Ovary (tissue), 7 donors: ENCODE measurements at regions not wholly inside any gene's neighbourhood (a gene's known extent, or its start where the extent isn't known, plus 50 kb on each side); places are given as distances from the start of the nearest gene placed in this dataset.

Experiments used
- DNase-seq, 5 donors: peaks; one replicate each; pipeline ENCODE4 v3.0.0-alpha.2; 2019 to 2020
- H3K27ac ChIP-seq, 2 donors: fragments of 200-600 bp; one replicate each; pipeline versions ENCODE4 v1.5.1 to v1.8.0; 2019 to 2022
- H3K27me3 ChIP-seq: fragments of 200-600 bp; one replicate; pipeline ENCODE4 v1.8.0; 2022
- H3K36me3 ChIP-seq: fragments of 200-600 bp; sonication (generic); one replicate; pipeline ENCODE4 v1.5.1; 2019
- H3K4me1 ChIP-seq: one replicate; pipeline ENCODE4 v1.8.1; 2013; ENCODE audit warnings: mild to moderate bottlenecking, moderate library complexity; ENCODE audit not compliant: insufficient read depth
- H3K4me3 ChIP-seq: fragments of 200-600 bp; sonication (generic); one replicate; pipeline ENCODE4 v1.5.1; 2017
- H3K9me3 ChIP-seq, 2 donors: fragments of 200-600 bp in 1 of 2; sonication (generic) in 1 of 2; one replicate each; pipeline versions ENCODE4 v1.5.1 to v1.8.1; 2013 to 2019; ENCODE audit warnings: mild to moderate bottlenecking in 1 of 2, moderate library complexity in 1 of 2
- EP300 ChIP-seq: sonication (generic); formaldehyde crosslinking; IDR thresholded peaks from one replicate; pipeline ENCODE4 v1.6.1; 2017; ENCODE audit warnings: antibody characterized with exemption
- POLR2A ChIP-seq: fragments of 450-650 bp; IDR thresholded peaks from one replicate; pipeline ENCODE4 v1.6.1; 2017; ENCODE audit warnings: antibody characterized with exemption, mild to moderate bottlenecking, moderate library complexity
- WGBS, 3 donors: extraction: QIAGEN DNeasy Blood & Tissue Kit in 1 of 3; methylation state at CpG; one replicate each; pipeline versions ENCODE4 v1.1.5 to v1.1.7; 2013 to 2017; 5-methylcytosine and 5-hydroxymethylcytosine counted together
- intact Hi-C, 4 donors: fragments of 100-400 bp; cut with DNase I; formaldehyde crosslinking; loops; one replicate each; pipeline versions ENCODE4 v1.11.0 to v1.15.1; 2022 to 2023
- TF ChIP-seq, protein P1 (sequence below), 3 donors: fragments of 450-650 bp in 2 of 3; fragments of 200-600 bp in 1 of 3; IDR thresholded peaks; one replicate each; pipeline versions ENCODE4 v1.5.1 to v1.8.0; 2016 to 2022; ENCODE audit warnings: antibody characterized with exemption in 3 of 3, mild to moderate bottlenecking in 1 of 3
- donor health status: DM: no; HTN: no; CAD: no; lungs with moderate emphysema.
- donor health status: DM: no; HTN: no; CAD: no.
- donor health status: Bipolar disorder and iron deficiency.
- donor health status: DM: no; HTN: no; CAD: no.
- donor health status: DM: yes; HTN: yes; CAD: no.

DNA sequence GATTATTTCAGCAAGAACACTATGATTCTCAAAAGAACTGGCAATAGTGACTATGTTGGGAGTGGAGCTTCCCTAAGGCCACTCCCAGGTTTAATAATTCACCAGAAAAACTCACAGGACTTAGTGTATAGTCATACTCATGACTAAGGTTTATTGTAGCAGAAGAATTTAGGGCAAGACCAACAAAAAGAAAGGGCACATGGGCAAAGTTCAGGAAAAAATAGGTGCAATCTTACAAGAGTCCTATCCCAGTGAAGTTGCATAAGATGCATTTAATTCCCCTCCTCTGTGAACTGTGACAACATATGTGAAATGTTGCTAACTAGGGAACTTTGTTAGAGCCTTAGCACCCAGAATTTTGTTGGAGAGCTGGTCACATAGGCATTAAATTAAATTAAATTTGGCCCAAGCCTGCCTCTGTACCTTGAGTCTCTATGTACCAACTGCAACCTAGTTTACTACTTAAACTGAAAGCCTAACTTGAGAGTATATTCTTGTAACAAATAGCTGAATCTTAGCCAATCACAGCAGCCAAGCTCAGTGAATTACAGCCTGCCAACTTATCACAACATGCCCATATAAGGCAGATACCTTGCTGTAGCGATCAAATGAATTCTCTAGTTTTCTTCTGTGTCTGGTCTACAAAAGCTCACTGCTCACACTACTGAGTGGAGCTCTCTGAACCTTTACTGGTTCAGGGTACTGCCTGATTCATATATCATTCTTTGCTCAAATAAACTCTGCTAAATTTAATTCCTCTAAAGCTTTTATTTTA lies 386.2 kb upstream of the ARHGEF26 start:
- H3K4me3 ChIP-seq: no peak overlapping the region
- intact Hi-C loops: no loop called here
- TF ChIP-seq POLR2A (no peak), EP300 (no peak)
- TF ChIP-seq, protein P1, sequence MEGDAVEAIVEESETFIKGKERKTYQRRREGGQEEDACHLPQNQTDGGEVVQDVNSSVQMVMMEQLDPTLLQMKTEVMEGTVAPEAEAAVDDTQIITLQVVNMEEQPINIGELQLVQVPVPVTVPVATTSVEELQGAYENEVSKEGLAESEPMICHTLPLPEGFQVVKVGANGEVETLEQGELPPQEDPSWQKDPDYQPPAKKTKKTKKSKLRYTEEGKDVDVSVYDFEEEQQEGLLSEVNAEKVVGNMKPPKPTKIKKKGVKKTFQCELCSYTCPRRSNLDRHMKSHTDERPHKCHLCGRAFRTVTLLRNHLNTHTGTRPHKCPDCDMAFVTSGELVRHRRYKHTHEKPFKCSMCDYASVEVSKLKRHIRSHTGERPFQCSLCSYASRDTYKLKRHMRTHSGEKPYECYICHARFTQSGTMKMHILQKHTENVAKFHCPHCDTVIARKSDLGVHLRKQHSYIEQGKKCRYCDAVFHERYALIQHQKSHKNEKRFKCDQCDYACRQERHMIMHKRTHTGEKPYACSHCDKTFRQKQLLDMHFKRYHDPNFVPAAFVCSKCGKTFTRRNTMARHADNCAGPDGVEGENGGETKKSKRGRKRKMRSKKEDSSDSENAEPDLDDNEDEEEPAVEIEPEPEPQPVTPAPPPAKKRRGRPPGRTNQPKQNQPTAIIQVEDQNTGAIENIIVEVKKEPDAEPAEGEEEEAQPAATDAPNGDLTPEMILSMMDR (IDR thresholded peaks at IDR 0.05): no peak
- H3K4me1 ChIP-seq: no peaks in the 10 kb centered on the region
- DNase-seq: no peak
- H3K27ac ChIP-seq: no peak overlapping the region
- 31 to 66% (median 48%) methylated on average over 1 of the region's 1 CpG for WGBS, 3 donors
- H3K9me3 ChIP-seq: no peaks in the 10 kb centered on the region
- no peaks in the 10 kb centered on the region for H3K27me3 ChIP-seq
- no peaks in the 10 kb centered on the region for H3K36me3 ChIP-seq

DNA sequence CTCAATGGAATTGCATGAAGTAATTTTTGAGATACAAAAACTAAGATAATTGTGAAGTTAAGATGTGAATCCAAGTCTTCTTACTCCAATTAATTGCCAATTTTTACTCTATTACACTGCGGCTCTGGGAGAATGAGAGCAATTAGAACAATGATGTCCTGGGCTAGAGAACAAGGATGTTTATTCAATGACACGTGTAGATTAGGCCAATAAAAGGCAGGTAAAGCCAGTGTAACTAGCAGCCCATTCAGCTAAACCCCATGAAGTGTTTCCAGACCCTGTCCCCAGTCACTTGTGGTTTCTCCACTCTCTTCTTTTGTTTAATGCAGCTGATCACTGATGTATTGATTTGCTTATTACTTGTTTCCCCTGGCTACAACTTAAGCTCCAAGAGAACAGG lies 381.1 kb upstream of the ARHGEF26 start:
- Histone ChIP-seq H3K9me3 (no peaks in the 10 kb centered on the region), H3K4me1 (no peaks in the 10 kb centered on the region), H3K27me3 (no peaks in the 10 kb centered on the region), H3K4me3 (no peak overlapping the region), H3K27ac (no peak overlapping the region), H3K36me3 (no peaks in the 10 kb centered on the region)
- 54 to 65% (median 64%) methylated on average over 2 of the region's 2 CpGs for WGBS, 3 donors
- no peak for DNase-seq
- TF ChIP-seq, protein P1 (IDR thresholded peaks at IDR 0.05): no peak
- TF ChIP-seq POLR2A: no peak
- no peak for TF ChIP-seq EP300
- intact Hi-C loops: no loop called here

DNA sequence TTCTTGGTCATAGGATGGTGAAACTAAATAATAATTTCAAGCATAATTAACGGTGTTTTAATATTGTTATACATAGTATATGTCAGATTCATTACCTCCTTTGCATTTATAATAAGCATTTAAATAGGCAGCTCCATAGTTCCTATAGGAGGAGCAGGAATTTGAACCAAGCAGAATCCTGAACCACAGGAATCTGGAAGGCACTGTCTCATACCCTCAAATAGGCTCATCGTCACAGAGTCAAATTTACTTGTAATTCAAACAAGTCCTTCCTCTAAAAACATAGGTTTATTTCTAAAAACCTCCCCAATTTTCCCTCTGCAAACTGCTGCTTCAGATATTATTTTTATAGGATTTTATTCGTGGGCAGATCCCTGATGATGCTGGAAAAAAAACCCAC lies 376.3 kb upstream of the ARHGEF26 start:
- Histone ChIP-seq H3K36me3 (no peaks in the 10 kb centered on the region), H3K27me3 (no peaks in the 10 kb centered on the region), H3K27ac (no peak overlapping the region), H3K9me3 (no peaks in the 10 kb centered on the region), H3K4me3 (no peak overlapping the region), H3K4me1 (no peaks in the 10 kb centered on the region)
- no peak for DNase-seq
- TF ChIP-seq, protein P1 (IDR thresholded peaks at IDR 0.05): no peak
- TF ChIP-seq POLR2A (no peak), EP300 (no peak)
- WGBS, 3 donors: 77 to 79% (median 78%) methylated on average over 3 of the region's 3 CpGs
- intact Hi-C loops: no loop called here

DNA sequence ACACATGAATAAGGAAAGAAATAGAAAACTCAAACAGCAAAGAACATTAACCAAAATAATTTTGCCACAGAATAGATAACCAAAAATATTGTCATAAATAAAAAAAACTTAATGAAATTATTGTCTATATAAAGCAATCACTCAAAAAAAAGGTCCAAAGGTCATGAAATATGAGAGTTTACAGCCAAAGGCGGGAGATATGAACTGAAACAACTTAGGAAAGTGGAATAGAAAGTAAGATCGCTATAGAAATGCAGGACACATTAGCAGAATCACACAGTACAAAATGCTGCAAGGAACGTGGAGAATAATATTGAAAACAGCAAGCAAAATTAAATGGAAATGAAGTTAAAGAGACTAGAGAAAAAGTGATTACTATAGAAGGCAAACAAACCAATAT lies 375.0 kb upstream of the ARHGEF26 start:
- WGBS, 3 donors: 91 to 95% (median 91%) methylated on average over 3 of the region's 3 CpGs
- no peak for DNase-seq
- TF ChIP-seq, protein P1 (IDR thresholded peaks at IDR 0.05): no peak
- no peak overlapping the region for H3K27ac ChIP-seq
- H3K9me3 ChIP-seq: no peaks in the 10 kb centered on the region
- no peaks in the 10 kb centered on the region for H3K27me3 ChIP-seq
- no peak overlapping the region for H3K4me3 ChIP-seq
- no peaks in the 10 kb centered on the region for H3K4me1 ChIP-seq
- intact Hi-C loops: no loop called here
- no peaks in the 10 kb centered on the region for H3K36me3 ChIP-seq
